GM12872 (cell line): ENCODE measurements at regions not wholly inside any gene's neighbourhood (a gene's known extent, or its start where the extent isn't known, plus 50 kb on each side); places are given as distances from the start of the nearest gene placed in this dataset.

ENCODE experiments used
- CTCF ChIP-seq: IDR thresholded peaks from 3 replicates; pipeline ENCODE4 v1.5.1; 2011; ENCODE audit warnings: low read depth, mild to moderate bottlenecking, low read length, moderate library complexity; ENCODE audit not compliant: insufficient read depth

GRCh38 chr1:113325022-113325421, 65.3 kb upstream of the MAGI3 start:
- TF ChIP-seq CTCF, result no peak

DNA sequence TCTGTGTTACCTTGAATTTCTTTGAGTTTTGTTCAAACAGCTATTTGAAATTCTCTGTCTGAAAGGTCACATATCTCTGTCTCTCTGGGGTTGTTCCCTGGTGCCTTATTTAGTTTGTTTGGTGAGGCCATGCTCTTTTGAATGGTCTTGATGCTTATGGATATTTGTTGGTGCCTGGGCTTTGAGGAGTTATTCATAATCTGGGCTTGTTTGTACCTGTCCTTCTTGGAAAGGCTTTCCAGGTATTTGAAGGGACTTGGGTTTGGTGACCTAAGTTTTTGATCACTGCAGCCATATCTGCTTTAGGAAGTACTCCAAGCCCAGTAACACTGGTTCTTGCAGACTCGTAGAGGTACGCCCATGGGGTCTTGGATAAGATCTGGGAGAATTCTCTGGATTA, 63.3 kb upstream of the MAGI3 start:
- no peak for TF ChIP-seq CTCF

DNA sequence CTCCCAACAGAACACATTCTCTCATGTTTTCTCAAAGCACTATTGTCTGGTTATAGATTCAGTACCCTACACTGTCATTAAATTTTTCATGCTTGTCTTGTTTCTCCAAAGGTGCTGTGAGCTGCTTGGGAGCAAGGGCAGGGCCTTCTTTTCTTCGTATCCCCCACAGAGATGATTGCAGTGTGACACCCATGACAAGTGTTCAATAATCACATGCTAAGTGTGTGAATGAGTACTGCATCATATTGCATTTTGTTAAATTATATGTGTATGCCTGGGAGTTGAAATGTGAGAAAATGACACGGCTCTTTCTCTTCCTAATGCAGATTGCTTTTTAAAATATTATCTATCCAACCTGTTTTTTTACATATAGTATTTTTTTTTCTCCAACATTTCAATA, 57.3 kb upstream of the MAGI3 start:
- no peak for TF ChIP-seq CTCF

DNA sequence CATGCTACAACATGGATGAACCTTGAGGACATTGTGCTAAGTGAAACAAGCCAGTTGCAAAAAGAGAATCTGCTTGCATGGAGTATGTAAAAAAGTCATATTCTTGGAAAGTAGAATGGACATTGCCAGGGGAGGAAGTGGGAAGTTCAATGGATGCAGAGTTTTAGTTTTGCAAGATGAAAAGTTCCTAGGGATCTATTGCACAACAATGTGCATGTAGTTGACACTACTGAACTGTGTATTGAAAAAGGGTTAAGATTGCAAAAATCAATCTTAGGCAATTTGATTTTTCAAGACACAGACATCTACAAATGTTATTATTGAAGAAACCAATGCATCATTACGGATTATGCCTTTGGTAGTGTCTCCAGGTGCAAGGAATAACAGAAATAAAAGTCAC, 50.3 kb upstream of the MAGI3 start:
- no peak for TF ChIP-seq CTCF
